ENCODE measurements at regions not wholly inside any gene's neighbourhood (a gene's known extent, or its start where the extent isn't known, plus 50 kb on each side); places are given as distances from the start of the nearest gene placed in this dataset.

GRCh38 chr3:78434801-78435200 lies 1333.0 kb downstream of the ROBO1 start:
- no peaks in the 10 kb centered on the region for H3K4me1 ChIP-seq (ENCODE audit: control insufficient read depth, extremely low read depth, insufficient read depth, low read length)
- H4K20me1 ChIP-seq (ENCODE audit: control insufficient read depth, extremely low read depth, insufficient read depth, low read length): no peaks in the 10 kb centered on the region
- TF ChIP-seq EZH2 (IDR thresholded peaks at IDR 0.05; ENCODE audit: low read length, missing control alignments): no peak
- TF ChIP-seq CTCF (conservative IDR thresholded peaks at IDR 0.05 in 1 of 2, IDR thresholded peaks at IDR 0.05 in 1 of 2; ENCODE audit: low read depth in 1 of 2, low read length in 2 of 2): no peak
- H3K27me3 ChIP-seq (ENCODE audit: control insufficient read depth, insufficient read depth, low read length): no peaks in the 10 kb centered on the region
- H2AFZ ChIP-seq (ENCODE audit: low read length): no peak overlapping the region
- no peaks in the 10 kb centered on the region for H3K36me3 ChIP-seq (ENCODE audit: control insufficient read depth, insufficient read depth, low read length)
- no peaks in the 10 kb centered on the region for H3K79me2 ChIP-seq (ENCODE audit: control insufficient read depth, insufficient read depth, low read length)
- no peak overlapping the region for H3K4me2 ChIP-seq (ENCODE audit: extremely low read depth, insufficient read depth, low read length)
- no peak overlapping the region for H3K9ac ChIP-seq (ENCODE audit: insufficient read depth, low read length)
- no peak overlapping the region for H3K4me3 ChIP-seq (replicated peaks in 1 of 4; ENCODE audit: control extremely low read depth in 1 of 4, insufficient read depth in 1 of 4, low read depth in 3 of 4, low read length in 4 of 4)
- H3K9me3 ChIP-seq (ENCODE audit: control insufficient read depth, insufficient read depth, low read depth, low read length): no peaks in the 10 kb centered on the region
- no peak overlapping the region for H3K27ac ChIP-seq (ENCODE audit: insufficient read depth, low read length)
- peak in 1 of 2 donors; percentile 81 for DNase-seq (ENCODE audit: low read depth in 2 of 2)

- no peak overlapping the region for H3K9ac ChIP-seq (ENCODE audit: insufficient read depth, low read length)
- H3K27ac ChIP-seq (ENCODE audit: insufficient read depth, low read length): no peak overlapping the region
- no peak overlapping the region for H2AFZ ChIP-seq (ENCODE audit: low read length)
- no peak for TF ChIP-seq CTCF (conservative IDR thresholded peaks at IDR 0.05 in 1 of 2, IDR thresholded peaks at IDR 0.05 in 1 of 2; ENCODE audit: low read depth in 1 of 2, low read length in 2 of 2)
- TF ChIP-seq EZH2 (IDR thresholded peaks at IDR 0.05; ENCODE audit: low read length, missing control alignments): no peak
- H3K4me1 ChIP-seq (ENCODE audit: control insufficient read depth, extremely low read depth, insufficient read depth, low read length): no peaks in the 10 kb centered on the region
- no peaks in the 10 kb centered on the region for H3K27me3 ChIP-seq (ENCODE audit: control insufficient read depth, insufficient read depth, low read length)
- no peaks in the 10 kb centered on the region for H4K20me1 ChIP-seq (ENCODE audit: control insufficient read depth, extremely low read depth, insufficient read depth, low read length)
- DNase-seq (ENCODE audit: low read depth in 2 of 2): no peak
- no peaks in the 10 kb centered on the region for H3K79me2 ChIP-seq (ENCODE audit: control insufficient read depth, insufficient read depth, low read length)
- no peaks in the 10 kb centered on the region for H3K36me3 ChIP-seq (ENCODE audit: control insufficient read depth, insufficient read depth, low read length)
- H3K4me2 ChIP-seq (ENCODE audit: extremely low read depth, insufficient read depth, low read length): no peak overlapping the region
- H3K9me3 ChIP-seq (ENCODE audit: control insufficient read depth, insufficient read depth, low read depth, low read length): no peaks in the 10 kb centered on the region
- no peak overlapping the region for H3K4me3 ChIP-seq (replicated peaks in 1 of 4; ENCODE audit: control extremely low read depth in 1 of 4, insufficient read depth in 1 of 4, low read depth in 3 of 4, low read length in 4 of 4)
Observed at GRCh38 chr3:78455166-78455565, 1312.6 kb downstream of the ROBO1 start.

- H3K36me3 ChIP-seq (ENCODE audit: control insufficient read depth, insufficient read depth, low read length): no peaks in the 10 kb centered on the region
- no peaks in the 10 kb centered on the region for H3K79me2 ChIP-seq (ENCODE audit: control insufficient read depth, insufficient read depth, low read length)
- TF ChIP-seq CTCF (conservative IDR thresholded peaks at IDR 0.05 in 1 of 2, IDR thresholded peaks at IDR 0.05 in 1 of 2; ENCODE audit: low read depth in 1 of 2, low read length in 2 of 2) (no peak), EZH2 (IDR thresholded peaks at IDR 0.05; ENCODE audit: low read length, missing control alignments) (no peak)
- H4K20me1 ChIP-seq (ENCODE audit: control insufficient read depth, extremely low read depth, insufficient read depth, low read length): no peaks in the 10 kb centered on the region
- no peak overlapping the region for H3K9ac ChIP-seq (ENCODE audit: insufficient read depth, low read length)
- H2AFZ ChIP-seq (ENCODE audit: low read length): no peak overlapping the region
- no peak overlapping the region for H3K4me2 ChIP-seq (ENCODE audit: extremely low read depth, insufficient read depth, low read length)
- no peak for DNase-seq (ENCODE audit: low read depth in 2 of 2)
- no peaks in the 10 kb centered on the region for H3K9me3 ChIP-seq (ENCODE audit: control insufficient read depth, insufficient read depth, low read depth, low read length)
- no peaks in the 10 kb centered on the region for H3K4me1 ChIP-seq (ENCODE audit: control insufficient read depth, extremely low read depth, insufficient read depth, low read length)
- H3K27me3 ChIP-seq (ENCODE audit: control insufficient read depth, insufficient read depth, low read length): no peaks in the 10 kb centered on the region
- H3K4me3 ChIP-seq (replicated peaks in 1 of 4; ENCODE audit: control extremely low read depth in 1 of 4, insufficient read depth in 1 of 4, low read depth in 3 of 4, low read length in 4 of 4): no peak overlapping the region
- H3K27ac ChIP-seq (ENCODE audit: insufficient read depth, low read length): no peak overlapping the region
Observed at GRCh38 chr3:78455712-78456433, 1311.9 kb downstream of the ROBO1 start.

All from fibroblast of lung (primary cell).